ENCODE measurements at regions not wholly inside any gene's neighbourhood (a gene's known extent, or its start where the extent isn't known, plus 50 kb on each side); places are given as distances from the start of the nearest gene placed in this dataset.

GRCh38 chr16:87000001-87000400 is 317.2 kb downstream of the C16orf95 start:
- Histone ChIP-seq H3K9ac (ENCODE audit: low read depth in 1 of 2, low read length in 2 of 2) (no peak overlapping the region), H3K27me3 (ENCODE audit: control insufficient read depth in 2 of 2, insufficient read depth in 2 of 2, low read length in 2 of 2) (no peaks in the 10 kb centered on the region), H3K4me3 (ENCODE audit: low read length in 2 of 2) (no peak overlapping the region), H3K4me1 (ENCODE audit: control insufficient read depth in 2 of 2, insufficient read depth in 2 of 2, low read length in 2 of 2) (no peaks in the 10 kb centered on the region), H3K36me3 (ENCODE audit: control insufficient read depth in 2 of 2, insufficient read depth in 2 of 2, low read length in 2 of 2) (no peaks in the 10 kb centered on the region), H3K9me3 (ENCODE audit: control insufficient read depth in 2 of 2, low read length in 2 of 2) (no peaks in the 10 kb centered on the region), H3K27ac (ENCODE audit: low read depth in 2 of 2, low read length in 2 of 2) (no peak overlapping the region)

- Histone ChIP-seq H3K36me3 (ENCODE audit: control insufficient read depth in 2 of 2, insufficient read depth in 2 of 2, low read length in 2 of 2) (no peaks in the 10 kb centered on the region), H3K27me3 (ENCODE audit: control insufficient read depth in 2 of 2, insufficient read depth in 2 of 2, low read length in 2 of 2) (no peaks in the 10 kb centered on the region), H3K27ac (ENCODE audit: low read depth in 2 of 2, low read length in 2 of 2) (no peak overlapping the region), H3K4me3 (ENCODE audit: low read length in 2 of 2) (no peak overlapping the region), H3K9ac (ENCODE audit: low read depth in 1 of 2, low read length in 2 of 2) (no peak overlapping the region), H3K9me3 (ENCODE audit: control insufficient read depth in 2 of 2, low read length in 2 of 2) (no peaks in the 10 kb centered on the region), H3K4me1 (ENCODE audit: control insufficient read depth in 2 of 2, insufficient read depth in 2 of 2, low read length in 2 of 2) (no peaks in the 10 kb centered on the region)
These were observed 314.3 kb downstream of the C16orf95 start for GRCh38 chr16:87002717-87003413.

GRCh38 chr16:87003414-87003755 is 313.8 kb downstream of the C16orf95 start:
- Histone ChIP-seq H3K4me1 (ENCODE audit: control insufficient read depth in 2 of 2, insufficient read depth in 2 of 2, low read length in 2 of 2) (no peaks in the 10 kb centered on the region), H3K27ac (ENCODE audit: low read depth in 2 of 2, low read length in 2 of 2) (no peak overlapping the region), H3K27me3 (ENCODE audit: control insufficient read depth in 2 of 2, insufficient read depth in 2 of 2, low read length in 2 of 2) (no peaks in the 10 kb centered on the region), H3K9me3 (ENCODE audit: control insufficient read depth in 2 of 2, low read length in 2 of 2) (no peaks in the 10 kb centered on the region), H3K36me3 (ENCODE audit: control insufficient read depth in 2 of 2, insufficient read depth in 2 of 2, low read length in 2 of 2) (no peaks in the 10 kb centered on the region), H3K4me3 (ENCODE audit: low read length in 2 of 2) (no peak overlapping the region), H3K9ac (ENCODE audit: low read depth in 1 of 2, low read length in 2 of 2) (no peak overlapping the region)

GRCh38 chr16:87006021-87006420 is 311.2 kb downstream of the C16orf95 start:
- no peaks in the 10 kb centered on the region for H3K36me3 ChIP-seq (ENCODE audit: control insufficient read depth in 2 of 2, insufficient read depth in 2 of 2, low read length in 2 of 2)
- H3K27ac ChIP-seq (ENCODE audit: low read depth in 2 of 2, low read length in 2 of 2) = no peak overlapping the region
- no peak overlapping the region for H3K4me3 ChIP-seq (ENCODE audit: low read length in 2 of 2)
- no peaks in the 10 kb centered on the region for H3K9me3 ChIP-seq (ENCODE audit: control insufficient read depth in 2 of 2, low read length in 2 of 2)
- H3K9ac ChIP-seq (ENCODE audit: low read depth in 1 of 2, low read length in 2 of 2) = no peak overlapping the region
- H3K4me1 ChIP-seq (ENCODE audit: control insufficient read depth in 2 of 2, insufficient read depth in 2 of 2, low read length in 2 of 2) = no peaks in the 10 kb centered on the region
- H3K27me3 ChIP-seq (ENCODE audit: control insufficient read depth in 2 of 2, insufficient read depth in 2 of 2, low read length in 2 of 2) = no peaks in the 10 kb centered on the region

- Histone ChIP-seq H3K4me1 (ENCODE audit: control insufficient read depth in 2 of 2, insufficient read depth in 2 of 2, low read length in 2 of 2) (no peaks in the 10 kb centered on the region), H3K36me3 (ENCODE audit: control insufficient read depth in 2 of 2, insufficient read depth in 2 of 2, low read length in 2 of 2) (no peaks in the 10 kb centered on the region), H3K27me3 (ENCODE audit: control insufficient read depth in 2 of 2, insufficient read depth in 2 of 2, low read length in 2 of 2) (no peaks in the 10 kb centered on the region), H3K9me3 (ENCODE audit: control insufficient read depth in 2 of 2, low read length in 2 of 2) (no peaks in the 10 kb centered on the region), H3K4me3 (ENCODE audit: low read length in 2 of 2) (no peak overlapping the region), H3K9ac (ENCODE audit: low read depth in 1 of 2, low read length in 2 of 2) (no peak overlapping the region), H3K27ac (ENCODE audit: low read depth in 2 of 2, low read length in 2 of 2) (no peak overlapping the region)
These were observed 310.1 kb downstream of the C16orf95 start for GRCh38 chr16:87006789-87007745.

- H3K9me3 ChIP-seq (ENCODE audit: control insufficient read depth in 2 of 2, low read length in 2 of 2) = no peaks in the 10 kb centered on the region
- H3K9ac ChIP-seq (ENCODE audit: low read depth in 1 of 2, low read length in 2 of 2) = no peak overlapping the region
- H3K4me3 ChIP-seq (ENCODE audit: low read length in 2 of 2) = no peak overlapping the region
- no peaks in the 10 kb centered on the region for H3K36me3 ChIP-seq (ENCODE audit: control insufficient read depth in 2 of 2, insufficient read depth in 2 of 2, low read length in 2 of 2)
- H3K4me1 ChIP-seq (ENCODE audit: control insufficient read depth in 2 of 2, insufficient read depth in 2 of 2, low read length in 2 of 2) = no peaks in the 10 kb centered on the region
- H3K27ac ChIP-seq (ENCODE audit: low read depth in 2 of 2, low read length in 2 of 2) = no peak overlapping the region
- no peaks in the 10 kb centered on the region for H3K27me3 ChIP-seq (ENCODE audit: control insufficient read depth in 2 of 2, insufficient read depth in 2 of 2, low read length in 2 of 2)
These were observed 309.3 kb downstream of the C16orf95 start for GRCh38 chr16:87007907-87008306.

GRCh38 chr16:87008664-87009063 is 308.5 kb downstream of the C16orf95 start:
- Histone ChIP-seq H3K4me3 (ENCODE audit: low read length in 2 of 2) (no peak overlapping the region), H3K27me3 (ENCODE audit: control insufficient read depth in 2 of 2, insufficient read depth in 2 of 2, low read length in 2 of 2) (no peaks in the 10 kb centered on the region), H3K9me3 (ENCODE audit: control insufficient read depth in 2 of 2, low read length in 2 of 2) (no peaks in the 10 kb centered on the region), H3K27ac (ENCODE audit: low read depth in 2 of 2, low read length in 2 of 2) (no peak overlapping the region), H3K9ac (ENCODE audit: low read depth in 1 of 2, low read length in 2 of 2) (no peak overlapping the region), H3K36me3 (ENCODE audit: control insufficient read depth in 2 of 2, insufficient read depth in 2 of 2, low read length in 2 of 2) (no peaks in the 10 kb centered on the region), H3K4me1 (ENCODE audit: control insufficient read depth in 2 of 2, insufficient read depth in 2 of 2, low read length in 2 of 2) (no peaks in the 10 kb centered on the region)

- Histone ChIP-seq H3K9ac (ENCODE audit: low read depth in 1 of 2, low read length in 2 of 2) (no peak overlapping the region), H3K4me3 (ENCODE audit: low read length in 2 of 2) (no peak overlapping the region), H3K27me3 (ENCODE audit: control insufficient read depth in 2 of 2, insufficient read depth in 2 of 2, low read length in 2 of 2) (no peaks in the 10 kb centered on the region), H3K4me1 (ENCODE audit: control insufficient read depth in 2 of 2, insufficient read depth in 2 of 2, low read length in 2 of 2) (no peaks in the 10 kb centered on the region), H3K9me3 (ENCODE audit: control insufficient read depth in 2 of 2, low read length in 2 of 2) (no peaks in the 10 kb centered on the region), H3K36me3 (ENCODE audit: control insufficient read depth in 2 of 2, insufficient read depth in 2 of 2, low read length in 2 of 2) (no peaks in the 10 kb centered on the region), H3K27ac (ENCODE audit: low read depth in 2 of 2, low read length in 2 of 2) (no peak overlapping the region)
These were observed 303.9 kb downstream of the C16orf95 start for GRCh38 chr16:87012954-87013938.

GRCh38 chr16:87014112-87014511 is 303.1 kb downstream of the C16orf95 start:
- no peak overlapping the region for H3K4me3 ChIP-seq (ENCODE audit: low read length in 2 of 2)
- no peaks in the 10 kb centered on the region for H3K9me3 ChIP-seq (ENCODE audit: control insufficient read depth in 2 of 2, low read length in 2 of 2)
- no peaks in the 10 kb centered on the region for H3K36me3 ChIP-seq (ENCODE audit: control insufficient read depth in 2 of 2, insufficient read depth in 2 of 2, low read length in 2 of 2)
- H3K27ac ChIP-seq (ENCODE audit: low read depth in 2 of 2, low read length in 2 of 2) = no peak overlapping the region
- H3K27me3 ChIP-seq (ENCODE audit: control insufficient read depth in 2 of 2, insufficient read depth in 2 of 2, low read length in 2 of 2) = no peaks in the 10 kb centered on the region
- no peak overlapping the region for H3K9ac ChIP-seq (ENCODE audit: low read depth in 1 of 2, low read length in 2 of 2)
- no peaks in the 10 kb centered on the region for H3K4me1 ChIP-seq (ENCODE audit: control insufficient read depth in 2 of 2, insufficient read depth in 2 of 2, low read length in 2 of 2)
